Activated CD4-positive, alpha-beta memory T cell treated with anti-CD3 and anti-CD28 coated beads, Interleukin-2, amount 10 ng/mL, durations not matched to agents 7 days and 5 days (primary cell): ENCODE measurements at regions not wholly inside any gene's neighbourhood (a gene's known extent, or its start where the extent isn't known, plus 50 kb on each side); places are given as distances from the start of the nearest gene placed in this dataset.
"Not testable (repeated sequence)": the region's sequence is repeated elsewhere in the genome, so short reads cannot be mapped to it uniquely, and the experiment has no call there.

Experiments used
- CTCF ChIA-PET: fragments of 350-600 bp; sonication (Branson Sonifier 250); formaldehyde crosslinking; loops from one replicate; lab custom pipeline; 2021; ENCODE audit warnings: antibody characterized with exemption, inconsistent platforms; lab: Charles Lee
- POLR2A ChIA-PET: fragments of 350-600 bp; sonication (Branson Sonifier 250); formaldehyde crosslinking; loops from one replicate; lab custom pipeline; 2021; ENCODE audit warnings: antibody characterized with exemption; lab: Charles Lee
- DNase-seq: peaks from one replicate; pipeline ENCODE4 v3.0.0-alpha.2; 2020
- H3K27ac Mint-ChIP-seq: one replicate; pipeline ENCODE4 v1.8.0; 2021; ENCODE audit warnings: mild to moderate bottlenecking, mixed read lengths
- H3K27me3 Mint-ChIP-seq: one replicate; pipeline ENCODE4 v1.8.0; 2021; ENCODE audit warnings: mixed read lengths
- H3K36me3 Mint-ChIP-seq: one replicate; pipeline ENCODE4 v1.8.0; 2021; ENCODE audit warnings: low read depth, mixed read lengths
- H3K4me1 Mint-ChIP-seq: one replicate; pipeline ENCODE4 v1.8.0; 2021; ENCODE audit warnings: mixed read lengths
- H3K4me3 Mint-ChIP-seq: one replicate; pipeline ENCODE4 v1.8.0; 2021; ENCODE audit warnings: mild to moderate bottlenecking, mixed read lengths
- H3K9me3 Mint-ChIP-seq: one replicate; pipeline ENCODE4 v1.8.0; 2021; ENCODE audit warnings: mixed read lengths

- POLR2A ChIA-PET, H3K36me3 Mint-ChIP-seq, CTCF ChIA-PET, H3K9me3 Mint-ChIP-seq, DNase-seq, H3K4me1 Mint-ChIP-seq, H3K27me3 Mint-ChIP-seq, H3K4me3 Mint-ChIP-seq, H3K27ac Mint-ChIP-seq: not testable (repeated sequence)
Observed at GRCh38 chr20:48493331-48493730, 334.5 kb downstream of the PREX1 start.

GRCh38 chr20:48492715-48493070 lies 335.1 kb downstream of the PREX1 start:
- H3K36me3 Mint-ChIP-seq = no peaks in the 10 kb centered on the region
- POLR2A ChIA-PET = no interaction called here
- H3K4me3 Mint-ChIP-seq = no peak overlapping the region
- peaks cover 9% of the 10 kb centered on the region for H3K27me3 Mint-ChIP-seq
- no peak for DNase-seq
- no peaks in the 10 kb centered on the region for H3K9me3 Mint-ChIP-seq
- CTCF ChIA-PET = no interaction called here
- H3K4me1 Mint-ChIP-seq = no peaks in the 10 kb centered on the region
- H3K27ac Mint-ChIP-seq = no peak overlapping the region

GRCh38 chr20:48492015-48492714 lies 335.6 kb downstream of the PREX1 start:
- CTCF ChIA-PET = no interaction called here
- POLR2A ChIA-PET = no interaction called here
- Mint-ChIP-seq H3K27me3 (peaks cover 9% of the 10 kb centered on the region), H3K36me3 (no peaks in the 10 kb centered on the region), H3K27ac (no peak overlapping the region), H3K9me3 (no peaks in the 10 kb centered on the region), H3K4me1 (no peaks in the 10 kb centered on the region), H3K4me3 (no peak overlapping the region)
- DNase-seq = no peak

GRCh38 chr20:48490961-48491831 lies 336.6 kb downstream of the PREX1 start:
- CTCF ChIA-PET = no interaction called here
- peaks cover 12% of the 10 kb centered on the region for H3K27me3 Mint-ChIP-seq
- no peak overlapping the region for H3K27ac Mint-ChIP-seq
- POLR2A ChIA-PET = no interaction called here
- no peaks in the 10 kb centered on the region for H3K36me3 Mint-ChIP-seq
- DNase-seq = no peak
- H3K9me3 Mint-ChIP-seq = no peaks in the 10 kb centered on the region
- H3K4me1 Mint-ChIP-seq = no peaks in the 10 kb centered on the region
- H3K4me3 Mint-ChIP-seq = no peak overlapping the region

GRCh38 chr20:48490341-48490740 lies 337.5 kb downstream of the PREX1 start:
- H3K4me1 Mint-ChIP-seq, H3K36me3 Mint-ChIP-seq, H3K27ac Mint-ChIP-seq, DNase-seq, H3K9me3 Mint-ChIP-seq, POLR2A ChIA-PET, H3K4me3 Mint-ChIP-seq, CTCF ChIA-PET: not testable (repeated sequence)
- peaks cover 15% of the 10 kb centered on the region for H3K27me3 Mint-ChIP-seq

GRCh38 chr20:48489656-48490055 lies 338.1 kb downstream of the PREX1 start:
- Mint-ChIP-seq H3K4me1 (no peaks in the 10 kb centered on the region), H3K27ac (no peak overlapping the region), H3K36me3 (no peaks in the 10 kb centered on the region), H3K27me3 (peaks cover 21% of the 10 kb centered on the region), H3K9me3 (no peaks in the 10 kb centered on the region), H3K4me3 (no peak overlapping the region)
- no peak for DNase-seq
- ChIA-PET POLR2A (no interaction called here), CTCF (no interaction called here)

GRCh38 chr20:48489046-48489463 lies 338.7 kb downstream of the PREX1 start:
- Mint-ChIP-seq H3K4me1 (no peaks in the 10 kb centered on the region), H3K4me3 (no peak overlapping the region), H3K27ac (no peak overlapping the region), H3K9me3 (no peaks in the 10 kb centered on the region), H3K27me3 (peaks cover 21% of the 10 kb centered on the region), H3K36me3 (no peaks in the 10 kb centered on the region)
- no peak for DNase-seq
- ChIA-PET POLR2A (no interaction called here), CTCF (no interaction called here)

- DNase-seq, POLR2A ChIA-PET: not testable (repeated sequence)
- peaks cover 21% of the 10 kb centered on the region for H3K27me3 Mint-ChIP-seq
Observed at GRCh38 chr20:48488334-48489034, 339.3 kb downstream of the PREX1 start.

GRCh38 chr20:48486065-48486464 lies 341.7 kb downstream of the PREX1 start:
- H3K4me3 Mint-ChIP-seq = no peak overlapping the region
- POLR2A ChIA-PET = no interaction called here
- DNase-seq = no peak
- CTCF ChIA-PET = no interaction called here
- H3K9me3 Mint-ChIP-seq = no peaks in the 10 kb centered on the region
- H3K27me3 Mint-ChIP-seq = peaks cover 25% of the 10 kb centered on the region
- no peak overlapping the region for H3K27ac Mint-ChIP-seq
- H3K4me1 Mint-ChIP-seq = no peaks in the 10 kb centered on the region
- H3K36me3 Mint-ChIP-seq = no peaks in the 10 kb centered on the region

More at GRCh38 chr20:48488334-48489034, 339.3 kb downstream of the PREX1 start:
- CTCF ChIA-PET, H3K4me1 Mint-ChIP-seq, H3K27ac Mint-ChIP-seq, H3K36me3 Mint-ChIP-seq, H3K9me3 Mint-ChIP-seq, H3K4me3 Mint-ChIP-seq: not testable (repeated sequence)

- H3K9me3 Mint-ChIP-seq, DNase-seq, POLR2A ChIA-PET, H3K4me1 Mint-ChIP-seq, CTCF ChIA-PET, H3K27ac Mint-ChIP-seq, H3K36me3 Mint-ChIP-seq, H3K4me3 Mint-ChIP-seq: not testable (repeated sequence)
- peaks cover 30% of the 10 kb centered on the region for H3K27me3 Mint-ChIP-seq
Observed at GRCh38 chr20:48485153-48485552, 342.6 kb downstream of the PREX1 start.

GRCh38 chr20:48483334-48484066 lies 344.3 kb downstream of the PREX1 start:
- no peaks in the 10 kb centered on the region for H3K9me3 Mint-ChIP-seq
- no peak overlapping the region for H3K4me3 Mint-ChIP-seq
- DNase-seq = no peak
- no peaks in the 10 kb centered on the region for H3K36me3 Mint-ChIP-seq
- ChIA-PET POLR2A (no interaction called here), CTCF (interaction anchor here (0.7 kb wide), 1 partner anchor 878 kb away, joined by 3 read pairs; no protein-coding TSS in a partner anchor)
- peaks cover 5% of the 10 kb centered on the region for H3K4me1 Mint-ChIP-seq
- H3K27ac Mint-ChIP-seq = no peak overlapping the region
- H3K27me3 Mint-ChIP-seq = peaks cover 40% of the 10 kb centered on the region

GRCh38 chr20:48482790-48483189 lies 345.0 kb downstream of the PREX1 start:
- Mint-ChIP-seq H3K9me3 (no peaks in the 10 kb centered on the region), H3K27me3 (peaks cover 40% of the 10 kb centered on the region), H3K36me3 (no peaks in the 10 kb centered on the region), H3K27ac (no peak overlapping the region), H3K4me1 (peaks cover 6% of the 10 kb centered on the region), H3K4me3 (no peak overlapping the region)
- CTCF ChIA-PET = no interaction called here
- POLR2A ChIA-PET = no interaction called here
- no peak for DNase-seq
